ENCODE measurements at regions not wholly inside any gene's neighbourhood (a gene's known extent, or its start where the extent isn't known, plus 50 kb on each side); places are given as distances from the start of the nearest gene placed in this dataset.
A peak's percentile ranks its signal among the peaks of the same experiment; 100 is the strongest.

- TF ChIP-seq CTCF (IDR thresholded peaks at IDR 0.05; ENCODE audit: control extremely low read depth, extremely low read depth), result no peak
- no peaks in the 10 kb centered on the region for H3K36me3 ChIP-seq (ENCODE audit: control insufficient read depth in 4 of 4, insufficient read depth in 4 of 4, low read length in 4 of 4)
- 94 to 95% methylated on average over 2 of the region's 2 CpGs for WGBS, 2 donors
- no peak overlapping the region for H3K9ac ChIP-seq (ENCODE audit: insufficient read depth in 1 of 2, low read length in 2 of 2)
- H3K4me3 ChIP-seq, result no peak overlapping the region
- peaks cover 0 to 22% (median 14%) of the 10 kb centered on the region in 3 donors for H3K27me3 ChIP-seq (ENCODE audit: control insufficient read depth in 3 of 3, insufficient read depth in 3 of 3, low read length in 2 of 3)
- DNase-seq (peak in 1 of 3 donors; percentile 6), ATAC-seq (ENCODE audit: insufficient read depth, low FRiP score) (no peak)
- no peaks in the 10 kb centered on the region for H3K4me1 ChIP-seq (ENCODE audit: control insufficient read depth in 5 of 5, insufficient read depth in 5 of 5, low read length in 5 of 5)
- peaks cover 0 to 11% (median 2%) of the 10 kb centered on the region in 4 donors for H3K9me3 ChIP-seq (ENCODE audit: control insufficient read depth in 4 of 4, insufficient read depth in 3 of 4, low read length in 3 of 4)
- H3K27ac ChIP-seq (ENCODE audit: low read depth in 1 of 2, low read length in 1 of 2), result no peak overlapping the region
Measured at GRCh38 chr1:30338765-30339164, 384.6 kb downstream of the MATN1 start.

DNA sequence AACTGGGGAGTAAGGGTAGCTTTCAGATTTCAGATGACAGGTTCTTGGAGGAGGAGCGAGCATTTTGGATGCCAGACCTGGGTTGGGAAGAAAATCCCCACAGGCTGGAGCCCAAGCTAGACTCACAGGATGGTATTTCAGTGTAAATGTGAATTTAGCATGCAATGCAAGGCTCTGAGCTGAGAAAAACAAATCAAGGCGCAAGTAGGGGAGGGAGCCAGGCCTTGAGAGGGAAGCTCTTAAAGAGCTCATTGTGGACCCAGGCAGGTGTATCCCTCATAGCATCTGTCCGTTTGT, 386.1 kb downstream of the MATN1 start:
- Histone ChIP-seq H3K27ac (ENCODE audit: low read depth in 1 of 2, low read length in 1 of 2) (no peak overlapping the region), H3K27me3 (ENCODE audit: control insufficient read depth in 3 of 3, insufficient read depth in 3 of 3, low read length in 2 of 3) (peaks cover 0 to 13% (median 10%) of the 10 kb centered on the region in 3 donors), H3K4me1 (ENCODE audit: control insufficient read depth in 5 of 5, insufficient read depth in 5 of 5, low read length in 5 of 5) (no peaks in the 10 kb centered on the region), H3K36me3 (ENCODE audit: control insufficient read depth in 4 of 4, insufficient read depth in 4 of 4, low read length in 4 of 4) (no peaks in the 10 kb centered on the region), H3K9me3 (ENCODE audit: control insufficient read depth in 4 of 4, insufficient read depth in 3 of 4, low read length in 3 of 4) (peaks cover 0 to 6% (median 2%) of the 10 kb centered on the region in 4 donors), H3K9ac (ENCODE audit: insufficient read depth in 1 of 2, low read length in 2 of 2) (no peak overlapping the region), H3K4me3 (no peak overlapping the region)
- no peak for ATAC-seq (ENCODE audit: insufficient read depth, low FRiP score)
- WGBS, 2 donors, result 76 to 83% methylated on average over 3 of the region's 3 CpGs
- DNase-seq, result no peak
- no peak for TF ChIP-seq CTCF (IDR thresholded peaks at IDR 0.05; ENCODE audit: control extremely low read depth, extremely low read depth)

DNA sequence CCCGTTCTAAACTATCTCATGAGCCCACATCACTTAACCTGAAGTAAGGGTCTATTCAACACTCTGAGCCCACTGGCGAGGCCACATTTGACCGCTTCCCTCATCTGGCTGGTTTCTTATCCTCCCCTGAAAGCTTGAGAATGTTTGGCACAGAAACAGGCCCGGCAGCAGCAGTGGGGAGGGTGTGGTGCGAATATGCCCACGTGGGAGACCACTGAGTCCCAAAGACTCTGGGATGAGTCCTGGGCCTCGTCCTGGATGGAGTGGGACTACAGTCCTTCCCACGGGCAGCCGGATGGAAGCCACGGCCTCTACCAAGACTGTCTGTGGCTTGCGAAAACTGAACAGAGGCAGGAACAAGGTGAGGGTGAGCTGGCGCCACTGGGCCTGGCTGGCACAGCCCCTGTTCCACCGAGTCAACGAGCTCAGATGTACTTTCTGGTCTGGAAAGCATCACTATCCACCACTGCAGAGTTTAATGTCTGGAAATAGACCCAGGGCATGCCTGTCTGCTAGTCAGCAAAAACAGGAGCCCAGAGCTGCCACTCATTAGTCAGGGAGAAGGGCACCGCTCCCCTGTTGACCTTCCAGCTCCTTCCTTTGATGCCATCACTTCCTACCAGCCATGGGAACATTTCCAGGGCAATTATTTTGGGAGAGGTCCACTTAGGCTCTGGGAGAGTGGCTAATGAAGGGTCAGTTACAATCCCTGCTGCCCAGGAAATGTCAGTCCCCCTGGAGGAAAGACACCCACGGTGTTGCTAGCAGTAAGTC, 386.6 kb downstream of the MATN1 start:
- DNase-seq, result no peak

More for the DNA sequence above, 386.6 kb downstream of the MATN1 start:
- no peak for TF ChIP-seq CTCF (IDR thresholded peaks at IDR 0.05; ENCODE audit: control extremely low read depth, extremely low read depth)
- Histone ChIP-seq H3K27ac (ENCODE audit: low read depth in 1 of 2, low read length in 1 of 2) (no peak overlapping the region), H3K4me3 (no peak overlapping the region), H3K27me3 (ENCODE audit: control insufficient read depth in 3 of 3, insufficient read depth in 3 of 3, low read length in 2 of 3) (peaks cover 0 to 7% (median 6%) of the 10 kb centered on the region in 3 donors), H3K9ac (ENCODE audit: insufficient read depth in 1 of 2, low read length in 2 of 2) (no peak overlapping the region), H3K9me3 (ENCODE audit: control insufficient read depth in 4 of 4, insufficient read depth in 3 of 4, low read length in 3 of 4) (peaks cover 0 to 6% (median 2%) of the 10 kb centered on the region in 4 donors), H3K36me3 (ENCODE audit: control insufficient read depth in 4 of 4, insufficient read depth in 4 of 4, low read length in 4 of 4) (no peaks in the 10 kb centered on the region), H3K4me1 (ENCODE audit: control insufficient read depth in 5 of 5, insufficient read depth in 5 of 5, low read length in 5 of 5) (no peaks in the 10 kb centered on the region)
- WGBS, 2 donors, result 78 to 87% methylated on average over 16 of the region's 16 CpGs
- ATAC-seq (ENCODE audit: insufficient read depth, low FRiP score), result no peak
